ENCODE measurements at regions not wholly inside any gene's neighbourhood (a gene's known extent, or its start where the extent isn't known, plus 50 kb on each side); places are given as distances from the start of the nearest gene placed in this dataset.
"Not testable (repeated sequence)": the region's sequence is repeated elsewhere in the genome, so short reads cannot be mapped to it uniquely, and the experiment has no call there.

DNA sequence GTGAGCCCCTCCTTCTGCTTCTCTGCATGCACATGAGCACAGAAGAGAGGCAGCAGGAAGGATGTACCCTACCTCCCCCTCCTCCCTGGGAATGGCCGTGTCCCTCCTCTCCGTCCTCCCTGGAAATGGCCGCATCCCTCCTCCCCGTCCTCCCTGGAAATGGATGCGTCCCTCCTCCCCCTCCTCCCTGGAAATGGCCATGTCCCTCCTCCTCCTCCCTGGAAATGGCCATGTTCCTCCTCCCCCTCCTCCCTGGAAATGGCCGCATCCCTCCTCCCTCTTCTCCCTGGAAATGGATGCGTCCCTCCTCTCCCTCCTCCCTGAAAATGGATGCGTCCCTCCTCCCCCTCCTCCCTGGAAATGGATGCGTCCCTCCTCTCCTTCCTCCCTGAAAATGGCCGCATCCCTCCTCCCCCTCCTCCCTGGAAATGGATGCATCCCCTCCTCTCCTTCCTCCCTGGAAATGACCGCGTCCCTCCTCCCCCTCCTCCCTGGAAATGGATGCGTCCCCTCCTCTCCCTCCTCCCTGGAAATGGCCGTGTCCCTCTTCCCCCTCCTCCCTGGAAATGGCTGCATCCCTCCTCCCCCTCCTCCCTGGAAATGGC lies 428.6 kb downstream of the AACS start:
- no peak for DNase-seq (ENCODE audit: low read depth)

DNA sequence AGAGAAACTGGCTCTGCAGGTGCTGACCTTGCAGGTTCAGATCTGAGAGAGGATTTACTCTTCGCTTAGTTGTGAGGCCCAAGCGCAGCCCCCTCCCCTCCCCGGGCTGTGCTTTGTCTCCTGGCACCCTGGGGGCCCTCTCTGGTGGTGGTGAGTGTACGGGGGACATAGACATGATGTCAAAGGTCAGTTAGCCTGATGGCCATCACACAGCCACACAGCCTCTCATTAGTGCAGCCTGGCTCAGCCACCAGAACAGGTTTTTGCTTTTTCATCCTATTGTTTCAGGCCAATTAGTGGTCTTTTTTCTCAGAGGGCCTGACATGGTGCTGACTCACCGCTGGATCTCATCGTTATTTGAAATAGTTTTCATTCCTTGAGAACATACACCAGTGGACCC lies 437.9 kb downstream of the AACS start:
- no peak for DNase-seq (ENCODE audit: low read depth)

DNA sequence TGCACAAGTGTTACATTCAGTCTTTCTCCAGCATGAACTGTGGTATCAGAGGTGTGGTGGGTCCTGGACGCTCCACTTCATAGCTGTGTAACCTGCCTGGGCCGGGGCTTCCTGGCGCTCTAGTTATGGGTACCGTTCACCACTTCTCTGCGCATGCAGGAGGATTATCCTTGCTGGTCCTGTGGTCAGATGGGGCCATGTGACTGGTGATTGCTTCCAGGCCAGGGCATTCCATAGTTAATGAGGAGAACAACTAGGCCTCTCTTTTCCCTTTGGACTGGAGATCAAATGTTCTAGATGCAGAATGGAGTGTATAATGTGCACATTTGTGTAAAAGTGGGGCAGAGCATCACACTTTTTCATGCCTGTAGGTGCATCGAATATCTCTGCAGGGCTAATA lies 444.0 kb downstream of the AACS start:
- no peak for DNase-seq (ENCODE audit: low read depth)

DNA sequence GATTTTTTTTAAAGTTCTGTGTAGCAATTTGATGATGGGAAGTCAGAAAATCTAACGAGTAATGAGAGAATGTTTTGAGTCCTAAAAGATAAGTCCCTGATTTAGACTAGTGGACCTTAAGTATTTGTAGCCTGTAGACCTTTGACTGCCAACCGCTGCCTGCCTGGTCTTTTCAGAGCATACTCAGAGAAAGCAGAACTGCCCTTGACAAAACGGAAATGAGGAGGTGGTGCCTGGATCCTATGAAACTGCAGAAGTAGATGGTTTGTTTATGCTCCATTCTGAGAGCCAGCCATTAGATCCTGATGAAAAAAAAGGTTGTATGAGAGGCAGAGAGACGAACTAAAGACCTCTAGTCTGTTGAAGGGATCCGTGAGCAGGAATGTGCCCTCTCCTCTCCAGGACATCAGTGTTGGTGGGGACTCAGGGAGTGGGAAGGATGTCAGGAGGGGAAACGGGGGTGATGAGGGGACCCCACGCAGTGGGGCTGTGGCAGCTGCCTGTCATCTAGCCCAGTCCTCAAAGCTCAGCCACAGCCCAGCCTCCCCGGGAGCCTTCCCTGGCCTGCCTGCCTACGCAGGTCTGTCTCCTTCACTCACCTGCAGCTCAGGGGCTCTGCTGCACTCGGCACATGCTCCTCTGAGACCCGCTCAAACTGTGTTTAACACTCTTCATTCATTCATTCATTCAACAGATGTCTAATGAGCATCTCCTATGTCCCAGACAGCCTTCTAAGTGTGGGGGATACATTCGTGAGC lies 447.5 kb downstream of the AACS start:
- no peak for DNase-seq (ENCODE audit: low read depth)

DNA sequence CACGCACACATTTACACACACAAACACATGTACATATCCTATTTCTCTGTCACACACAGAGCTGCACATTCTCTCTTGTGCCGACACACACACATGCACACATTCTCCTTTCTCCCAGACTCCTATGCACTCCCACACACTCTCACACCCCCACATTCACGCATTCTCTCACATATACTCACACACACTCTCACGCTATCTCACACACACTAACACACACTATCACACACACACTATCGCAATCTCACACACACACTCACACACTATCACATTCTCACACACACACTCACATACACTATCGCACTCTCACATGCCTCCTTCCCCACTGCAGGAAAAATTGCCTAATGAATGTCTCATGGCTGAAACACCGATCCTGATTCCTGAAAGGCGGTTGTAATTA lies 450.7 kb downstream of the AACS start:
- no peak for DNase-seq (ENCODE audit: low read depth)

DNA sequence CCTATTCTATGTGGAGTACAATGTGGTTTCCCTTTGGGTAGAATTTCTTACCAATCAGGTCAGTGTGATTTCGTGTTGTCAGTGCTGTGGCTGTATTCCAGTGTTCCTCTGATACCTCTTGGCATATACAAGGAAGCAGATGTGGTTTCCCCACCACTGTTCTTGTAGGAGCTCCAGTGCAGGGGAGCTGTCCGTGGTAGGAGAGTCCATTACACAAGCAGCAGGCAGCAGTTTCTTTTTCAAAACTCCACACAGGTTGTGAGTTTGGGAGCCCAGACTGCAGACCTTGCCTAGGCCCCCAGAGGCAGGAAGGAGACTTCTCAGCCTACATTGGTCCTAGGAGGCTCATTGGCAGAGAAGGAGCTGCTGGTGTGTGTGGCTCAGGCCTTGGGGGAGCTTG lies 452.8 kb downstream of the AACS start:
- no peak for DNase-seq (ENCODE audit: low read depth)

DNA sequence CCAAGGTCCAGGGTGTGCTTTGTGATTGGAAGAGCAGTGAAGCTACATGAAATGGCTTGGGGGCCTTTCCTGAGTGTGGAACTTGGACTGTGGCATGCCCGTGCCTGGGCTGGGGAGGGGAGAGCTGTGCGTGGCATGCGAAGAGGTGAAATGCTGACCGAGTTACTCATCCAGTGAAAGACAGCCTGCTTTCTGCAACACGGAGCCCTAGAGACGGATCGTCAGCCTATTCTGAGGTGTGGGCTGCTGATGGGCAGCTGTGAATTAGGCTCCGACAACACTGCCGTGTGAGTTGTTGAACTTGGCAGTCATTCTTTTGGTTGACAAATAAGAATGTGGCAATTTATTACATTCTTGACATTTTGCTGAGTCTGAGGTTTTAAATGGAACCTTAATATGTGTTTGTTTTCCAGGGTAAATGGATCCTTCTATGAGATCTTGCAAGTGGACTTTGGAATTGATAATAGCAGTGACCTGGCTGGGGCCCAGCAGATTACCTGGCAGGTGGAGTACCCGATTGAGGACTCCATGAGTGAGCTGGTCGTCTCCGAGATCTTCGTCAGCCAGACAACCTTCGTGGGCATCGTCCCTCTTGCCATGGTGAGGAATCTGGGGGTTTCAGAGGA lies 453.9 kb downstream of the AACS start:
- no peak for DNase-seq (ENCODE audit: low read depth)

DNA sequence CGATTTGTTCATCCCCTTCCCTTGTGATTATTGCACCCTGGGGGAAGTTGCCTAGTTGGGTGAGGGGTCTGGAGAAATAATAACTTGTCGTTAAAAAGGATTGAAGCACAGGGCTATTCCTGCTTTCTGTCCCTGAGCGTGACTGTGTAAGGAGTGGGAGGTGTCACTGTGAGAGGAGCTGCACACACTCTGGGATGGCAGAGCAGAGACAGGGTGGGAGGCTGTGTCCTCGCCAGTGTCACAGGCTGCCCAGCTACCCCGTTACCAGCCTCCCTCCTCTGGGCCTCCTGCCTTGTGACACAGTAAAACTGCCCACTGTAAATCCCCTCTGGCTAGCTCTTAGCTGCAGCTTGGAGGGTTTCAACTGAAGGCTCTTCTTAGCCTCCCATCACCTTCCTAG lies 460.6 kb downstream of the AACS start:
- DNase-seq (ENCODE audit: low read depth): no peak

DNA sequence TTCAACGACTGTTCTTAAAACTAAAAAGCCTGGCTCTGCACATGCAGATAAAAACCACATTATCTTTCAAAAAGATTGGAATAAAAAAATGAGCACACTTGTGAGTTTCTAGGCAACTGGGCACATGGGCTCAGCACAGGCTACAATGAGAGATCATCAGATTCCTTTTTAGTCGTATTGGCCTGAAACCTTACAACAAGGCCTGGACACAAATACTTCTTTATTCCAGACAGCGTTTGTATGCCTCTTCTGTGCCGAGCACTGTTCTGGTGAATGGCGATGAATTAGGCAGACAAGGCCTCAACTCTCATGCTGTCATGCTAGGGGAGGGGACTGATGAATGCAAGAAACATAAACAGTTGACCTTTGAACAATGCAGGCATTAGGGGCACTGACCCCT lies 463.0 kb downstream of the AACS start:
- DNase-seq (ENCODE audit: low read depth): no peak

DNA sequence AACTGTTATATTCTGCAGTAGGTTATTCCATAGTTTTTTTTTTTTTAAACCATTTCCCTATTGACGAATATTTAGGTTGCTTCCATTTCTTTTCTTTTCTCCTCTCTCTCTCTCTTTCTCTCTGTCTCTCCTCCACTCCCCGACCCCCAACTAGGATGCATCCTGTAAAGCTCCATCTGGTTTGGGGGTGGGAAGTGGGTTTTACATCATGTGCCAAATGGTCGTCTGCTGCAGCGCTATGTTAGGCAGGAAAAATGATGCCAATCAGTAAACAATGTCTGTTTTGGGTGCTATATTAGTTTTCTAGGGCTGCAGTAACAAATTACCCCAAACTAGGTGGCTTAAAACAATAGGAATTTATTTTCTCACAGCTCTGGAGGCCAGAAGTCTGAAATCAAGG lies 465.0 kb downstream of the AACS start:
- no peak for DNase-seq (ENCODE audit: low read depth)

- no peak for DNase-seq (ENCODE audit: low read depth)
Measured at GRCh38 chr12:125530876-125531275, 465.6 kb downstream of the AACS start.

GRCh38 chr12:125531574-125531973 lies 466.3 kb downstream of the AACS start:
- no peak for DNase-seq (ENCODE audit: low read depth)

DNA sequence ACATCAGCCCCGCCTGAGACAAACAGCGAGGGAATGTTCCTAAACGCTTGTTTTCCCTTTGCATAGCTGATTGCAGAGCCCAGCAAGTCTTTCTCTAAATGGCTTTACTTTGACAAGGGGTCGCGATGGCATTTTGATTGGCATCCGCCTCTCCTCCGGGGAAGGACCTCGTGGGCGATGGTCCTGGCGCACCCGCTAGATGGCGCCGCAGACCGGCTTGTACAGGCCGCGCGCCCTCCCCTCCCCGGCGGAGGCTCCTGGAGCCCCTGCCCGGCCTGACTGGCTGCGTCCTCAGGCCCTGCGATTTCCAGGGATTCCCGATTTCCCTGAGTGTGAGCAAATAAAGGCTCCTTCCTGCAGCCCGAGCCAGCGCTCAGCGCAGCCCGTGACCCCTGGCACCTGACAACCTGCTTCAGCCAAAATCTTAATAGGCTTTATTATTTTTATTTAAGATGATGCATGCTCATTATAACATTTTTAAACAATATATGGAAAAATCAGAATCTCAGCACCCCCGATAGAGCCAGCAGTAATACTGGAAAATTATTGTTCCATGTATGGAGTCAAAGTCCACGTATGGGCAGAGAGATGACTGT lies 468.3 kb downstream of the AACS start:
- DNase-seq (ENCODE audit: low read depth): no peak

- no peak for DNase-seq (ENCODE audit: low read depth)
Measured at GRCh38 chr12:125538401-125539199, 473.4 kb downstream of the AACS start.

GRCh38 chr12:125540580-125541204 lies 475.5 kb downstream of the AACS start:
- DNase-seq (ENCODE audit: low read depth): no peak

DNA sequence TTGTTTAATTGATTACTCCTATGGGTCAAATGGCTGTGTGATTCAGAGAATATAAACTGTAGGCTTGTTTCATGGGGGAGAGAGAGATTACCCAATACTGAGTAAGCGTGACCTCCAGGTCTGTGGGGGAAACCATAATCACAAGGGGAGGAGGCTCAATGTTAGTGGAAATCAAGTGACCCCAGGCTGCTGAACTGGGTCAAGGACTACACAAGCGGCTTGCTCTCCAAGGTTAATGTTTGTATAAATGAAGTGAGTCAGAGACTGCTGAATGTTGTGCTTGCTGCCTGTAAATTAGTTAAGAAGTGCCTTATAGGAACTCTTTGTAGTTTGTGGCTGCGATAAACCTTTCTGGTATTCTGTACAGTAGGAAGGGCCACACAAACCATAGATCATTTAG lies 479.7 kb downstream of the AACS start:
- DNase-seq (ENCODE audit: low read depth): no peak

DNA sequence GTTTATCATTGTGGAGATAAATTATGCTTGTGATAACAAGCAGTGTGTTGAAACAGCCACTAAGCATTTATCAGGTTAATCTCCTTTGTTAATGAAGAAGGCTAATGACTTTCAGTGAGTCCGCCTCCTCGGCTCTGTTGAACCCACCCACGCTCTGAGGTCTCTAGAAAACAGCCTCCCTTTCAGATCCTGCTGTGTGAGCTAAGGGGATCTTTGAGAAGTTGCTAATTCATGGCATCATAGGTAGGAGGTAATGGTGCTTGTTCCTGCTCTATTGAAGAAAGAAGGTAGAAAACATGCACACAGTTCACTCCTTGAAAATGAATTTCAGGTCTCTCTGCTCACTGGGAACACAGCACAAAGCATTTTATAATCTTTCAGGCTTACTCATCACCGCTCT lies 483.9 kb downstream of the AACS start:
- DNase-seq (ENCODE audit: low read depth): no peak

GRCh38 chr12:125549836-125550235 lies 484.6 kb downstream of the AACS start:
- DNase-seq (ENCODE audit: low read depth): no peak

DNA sequence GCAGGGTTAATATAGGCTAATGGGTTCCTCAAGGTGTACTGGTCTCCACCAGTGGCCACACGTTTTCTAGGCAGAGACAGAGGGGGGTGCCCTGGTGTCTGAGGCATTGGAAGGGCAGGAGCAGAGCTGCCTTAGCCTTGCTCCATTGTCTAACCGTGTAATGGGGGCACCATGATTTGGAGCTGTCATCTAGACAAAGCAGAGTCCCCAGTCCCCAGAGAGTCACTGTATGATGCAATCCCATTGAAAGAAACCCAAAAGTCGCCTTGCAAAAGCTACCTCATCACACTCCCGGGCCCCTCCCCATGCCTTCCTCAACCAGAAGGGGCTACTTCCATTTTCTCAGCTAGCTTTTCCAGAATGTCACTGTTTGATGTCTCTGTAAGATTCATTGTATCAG lies 487.1 kb downstream of the AACS start:
- no peak for DNase-seq (ENCODE audit: low read depth)

DNA sequence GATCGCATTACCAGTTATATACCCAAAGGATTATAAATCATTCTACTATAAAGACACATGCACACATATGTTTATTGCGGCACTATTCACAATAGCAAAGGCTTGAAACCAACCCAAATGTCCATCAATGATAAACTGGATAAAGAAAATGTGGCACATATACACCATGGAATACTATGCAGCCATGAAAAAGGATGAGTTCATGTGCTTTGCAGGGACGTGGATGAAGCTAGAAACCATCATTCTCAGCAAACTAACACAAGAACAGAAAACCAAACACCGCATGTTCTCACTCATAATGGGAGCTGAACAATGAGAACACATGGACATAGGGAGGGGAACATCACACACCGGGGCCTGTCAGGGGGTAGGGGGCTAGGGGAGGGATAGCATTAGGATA lies 495.8 kb downstream of the AACS start:
- DNase-seq (ENCODE audit: low read depth): not testable (repeated sequence)

GRCh38 chr12:125564753-125565152 lies 499.5 kb downstream of the AACS start:
- DNase-seq (ENCODE audit: low read depth): no peak

GRCh38 chr12:125567581-125567980 lies 502.3 kb downstream of the AACS start:
- no peak for DNase-seq (ENCODE audit: low read depth)
